ENCODE measurements at regions not wholly inside any gene's neighbourhood (a gene's known extent, or its start where the extent isn't known, plus 50 kb on each side); places are given as distances from the start of the nearest gene placed in this dataset.

- DNase-seq (ENCODE audit: extremely low read depth, low read depth), result no peak
- H3K4me3 ChIP-seq (replicated peaks; ENCODE audit: low read depth, low read length), result no peak overlapping the region
- TF ChIP-seq CTCF (IDR thresholded peaks at IDR 0.05; ENCODE audit: low read depth, low read length, missing control alignments), result no peak
Measured at GRCh38 chr5:11962122-11962521, 57.9 kb upstream of the CTNND2 start.

- no peak for DNase-seq (ENCODE audit: extremely low read depth, low read depth)
- no peak for TF ChIP-seq CTCF (IDR thresholded peaks at IDR 0.05; ENCODE audit: low read depth, low read length, missing control alignments)
Measured at GRCh38 chr5:11958321-11958720, 54.1 kb upstream of the CTNND2 start.

GRCh38 chr5:11955331-11955730 lies 51.1 kb upstream of the CTNND2 start:
- DNase-seq (ENCODE audit: extremely low read depth, low read depth), result no peak
- H3K4me3 ChIP-seq (replicated peaks; ENCODE audit: low read depth, low read length), result no peak overlapping the region
- no peak for TF ChIP-seq CTCF (IDR thresholded peaks at IDR 0.05; ENCODE audit: low read depth, low read length, missing control alignments)

More at GRCh38 chr5:11958321-11958720, 54.1 kb upstream of the CTNND2 start:
- H3K4me3 ChIP-seq (replicated peaks; ENCODE audit: low read depth, low read length), result no peak overlapping the region
